ENCODE measurements at regions not wholly inside any gene's neighbourhood (a gene's known extent, or its start where the extent isn't known, plus 50 kb on each side); places are given as distances from the start of the nearest gene placed in this dataset.

DNA sequence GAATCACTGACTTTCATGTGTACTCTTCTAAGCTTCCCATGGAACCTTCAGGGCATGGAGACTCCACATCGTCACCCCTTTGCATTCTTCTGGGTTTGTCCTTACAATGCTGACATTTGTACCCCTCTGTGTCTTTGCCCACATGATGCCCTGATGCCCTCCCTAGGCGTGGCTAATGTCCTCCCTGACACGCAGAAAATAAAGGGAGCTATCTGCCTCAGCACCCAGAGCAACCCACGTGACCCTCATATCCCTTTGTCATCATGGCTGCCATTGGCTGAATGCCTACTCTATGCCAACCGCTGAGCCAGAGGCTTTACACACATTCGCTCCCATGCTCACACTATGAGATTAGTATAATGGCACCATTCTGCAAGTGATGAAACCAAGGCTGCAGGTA, 86.4 kb upstream of the KLHL29 start (continued):
- no peak for TF ChIP-seq ZNF484 (CRISPR knock-in tag; IDR thresholded peaks at IDR 0.05; ENCODE audit: borderline replicate concordance, low read depth)
- TF ChIP-seq ZNF557 (CRISPR knock-in tag; IDR thresholded peaks at IDR 0.05): no peak
- no peak for TF ChIP-seq ZNF264 (CRISPR knock-in tag; IDR thresholded peaks at IDR 0.05)

DNA sequence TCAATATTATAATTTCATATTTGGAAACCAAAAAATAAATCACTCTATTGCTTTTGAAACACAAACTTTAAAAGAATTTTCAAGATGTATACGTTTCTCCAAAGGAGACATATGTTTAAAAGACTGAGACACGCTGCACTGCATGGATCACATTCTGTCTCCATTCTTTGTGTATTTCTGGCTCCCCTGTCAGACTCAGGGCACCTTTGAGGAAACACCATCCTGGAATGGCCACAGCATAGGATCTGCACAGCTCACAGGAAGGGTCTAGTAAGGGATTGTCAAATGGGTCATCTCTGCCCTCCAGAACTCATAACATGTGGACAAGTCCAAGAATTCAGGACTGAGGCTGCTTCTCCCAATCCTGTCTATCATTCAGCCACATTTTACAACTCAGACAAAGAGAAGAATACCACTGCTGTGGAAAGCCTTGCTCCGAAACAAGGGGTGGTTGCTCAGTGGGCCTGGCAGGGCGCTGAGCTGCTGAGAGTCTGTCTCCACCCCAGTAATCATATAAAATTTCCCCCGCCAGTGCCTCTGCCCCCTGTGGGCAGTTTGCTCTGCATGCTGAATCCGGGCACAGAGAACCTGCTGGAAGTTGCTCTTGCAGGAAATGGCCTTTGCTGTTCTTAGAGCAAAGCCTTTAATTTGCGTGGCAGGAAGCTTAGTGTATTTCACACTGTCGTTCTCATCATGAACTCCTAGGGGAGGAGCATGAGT, 85.3 kb upstream of the KLHL29 start:
- Histone ChIP-seq H3K4me2 (ENCODE audit: low read depth, low read length) (no peak overlapping the region), H3K27ac (ENCODE audit: extremely low read length, insufficient read depth, low read length) (no peak overlapping the region), H4K20me1 (ENCODE audit: insufficient read depth, low read length) (no peaks in the 10 kb centered on the region), H3K4me1 (ENCODE audit: insufficient read depth, low read length) (no peaks in the 10 kb centered on the region), H3K9me3 (ENCODE audit: low read length) (no peaks in the 10 kb centered on the region), H3K79me2 (ENCODE audit: insufficient read depth, low read length) (no peaks in the 10 kb centered on the region), H3K4me3 (replicated peaks in 1 of 3; ENCODE audit: insufficient read depth in 1 of 3, low read depth in 2 of 3, low read length in 3 of 3) (no peak overlapping the region), H3K36me3 (replicated peaks in 1 of 2; ENCODE audit: control insufficient read depth in 1 of 2, insufficient read depth in 2 of 2, low read length in 2 of 2) (no peaks in the 10 kb centered on the region), H2AFZ (ENCODE audit: low read length) (no peak overlapping the region), H3K9ac (ENCODE audit: insufficient read depth, low read depth, low read length) (no peak overlapping the region), H3K27me3 (ENCODE audit: control insufficient read depth in 1 of 2, insufficient read depth in 2 of 2, low read length in 2 of 2) (no peaks in the 10 kb centered on the region; a peak in 1 of 5 replicates)
- intact Hi-C loops (cut with micrococcal nuclease; ENCODE audit: unreplicated experiment): no loop called here
- ChIA-PET CTCF (ENCODE audit: low intra/inter-chr PET ratio, low total read pairs) (no interaction called here), POLR2A (no interaction called here)
- in situ Hi-C loops (cut with HindIII; ENCODE audit: extremely low pct_ligation_motif_present, low pct_unique_long_range_greater_than_20kb): no loop called here
- WGBS (ENCODE audit: low lambda C conversion rate): 33% methylated on average over 8 of the region's 8 CpGs
- no peak for DNase-seq (ENCODE audit: low spot score)
- no TSS peak for BruUV-seq (replicated peaks)
- no peak for ATAC-seq
- no peak for FAIRE-seq
- no peak for TF ChIP-seq IKZF4 (CRISPR knock-in tag; IDR thresholded peaks at IDR 0.05; ENCODE audit: borderline replicate concordance, low read depth, not compliant biosample characterization)
- no peak for TF ChIP-seq HNF1A (IDR thresholded peaks at IDR 0.05; ENCODE audit: low read depth)
- TF ChIP-seq HNF1A (CRISPR knock-in tag; IDR thresholded peaks at IDR 0.05; ENCODE audit: borderline replicate concordance): no peak
- TF ChIP-seq, protein P1, sequence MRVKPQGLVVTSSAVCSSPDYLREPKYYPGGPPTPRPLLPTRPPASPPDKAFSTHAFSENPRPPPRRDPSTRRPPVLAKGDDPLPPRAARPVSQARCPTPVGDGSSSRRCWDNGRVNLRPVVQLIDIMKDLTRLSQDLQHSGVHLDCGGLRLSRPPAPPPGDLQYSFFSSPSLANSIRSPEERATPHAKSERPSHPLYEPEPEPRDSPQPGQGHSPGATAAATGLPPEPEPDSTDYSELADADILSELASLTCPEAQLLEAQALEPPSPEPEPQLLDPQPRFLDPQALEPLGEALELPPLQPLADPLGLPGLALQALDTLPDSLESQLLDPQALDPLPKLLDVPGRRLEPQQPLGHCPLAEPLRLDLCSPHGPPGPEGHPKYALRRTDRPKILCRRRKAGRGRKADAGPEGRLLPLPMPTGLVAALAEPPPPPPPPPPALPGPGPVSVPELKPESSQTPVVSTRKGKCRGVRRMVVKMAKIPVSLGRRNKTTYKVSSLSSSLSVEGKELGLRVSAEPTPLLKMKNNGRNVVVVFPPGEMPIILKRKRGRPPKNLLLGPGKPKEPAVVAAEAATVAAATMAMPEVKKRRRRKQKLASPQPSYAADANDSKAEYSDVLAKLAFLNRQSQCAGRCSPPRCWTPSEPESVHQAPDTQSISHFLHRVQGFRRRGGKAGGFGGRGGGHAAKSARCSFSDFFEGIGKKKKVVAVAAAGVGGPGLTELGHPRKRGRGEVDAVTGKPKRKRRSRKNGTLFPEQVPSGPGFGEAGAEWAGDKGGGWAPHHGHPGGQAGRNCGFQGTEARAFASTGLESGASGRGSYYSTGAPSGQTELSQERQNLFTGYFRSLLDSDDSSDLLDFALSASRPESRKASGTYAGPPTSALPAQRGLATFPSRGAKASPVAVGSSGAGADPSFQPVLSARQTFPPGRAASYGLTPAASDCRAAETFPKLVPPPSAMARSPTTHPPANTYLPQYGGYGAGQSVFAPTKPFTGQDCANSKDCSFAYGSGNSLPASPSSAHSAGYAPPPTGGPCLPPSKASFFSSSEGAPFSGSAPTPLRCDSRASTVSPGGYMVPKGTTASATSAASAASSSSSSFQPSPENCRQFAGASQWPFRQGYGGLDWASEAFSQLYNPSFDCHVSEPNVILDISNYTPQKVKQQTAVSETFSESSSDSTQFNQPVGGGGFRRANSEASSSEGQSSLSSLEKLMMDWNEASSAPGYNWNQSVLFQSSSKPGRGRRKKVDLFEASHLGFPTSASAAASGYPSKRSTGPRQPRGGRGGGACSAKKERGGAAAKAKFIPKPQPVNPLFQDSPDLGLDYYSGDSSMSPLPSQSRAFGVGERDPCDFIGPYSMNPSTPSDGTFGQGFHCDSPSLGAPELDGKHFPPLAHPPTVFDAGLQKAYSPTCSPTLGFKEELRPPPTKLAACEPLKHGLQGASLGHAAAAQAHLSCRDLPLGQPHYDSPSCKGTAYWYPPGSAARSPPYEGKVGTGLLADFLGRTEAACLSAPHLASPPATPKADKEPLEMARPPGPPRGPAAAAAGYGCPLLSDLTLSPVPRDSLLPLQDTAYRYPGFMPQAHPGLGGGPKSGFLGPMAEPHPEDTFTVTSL (CRISPR knock-in tag; IDR thresholded peaks at IDR 0.05; ENCODE audit: borderline replicate concordance): no peak
- no peak for TF ChIP-seq ZXDC (CRISPR knock-in tag; IDR thresholded peaks at IDR 0.05)
- TF ChIP-seq ZNF331 (CRISPR knock-in tag; IDR thresholded peaks at IDR 0.05): no peak
- no peak for TF ChIP-seq RFX1 (IDR thresholded peaks at IDR 0.05)

Data from HepG2 (cell line).